ENCODE measurements at regions not wholly inside any gene's neighbourhood (a gene's known extent, or its start where the extent isn't known, plus 50 kb on each side); places are given as distances from the start of the nearest gene placed in this dataset.
A peak's percentile ranks its signal among the peaks of the same experiment; 100 is the strongest.

- H3K4me1 ChIP-seq (ENCODE audit: insufficient read depth, low read length) = no peaks in the 10 kb centered on the region
- H3K36me3 ChIP-seq (ENCODE audit: insufficient read depth, low read length) = no peaks in the 10 kb centered on the region
- no peaks in the 10 kb centered on the region for H3K27me3 ChIP-seq (ENCODE audit: insufficient read depth, low read length, poor library complexity, severe bottlenecking)
- Mint-ChIP-seq H3K36me3 (peaks cover 0 to 7% (median 0%) of the 10 kb centered on the region in 3 donors), H3K4me1 (peaks cover 0 to 13% (median 2%) of the 10 kb centered on the region in 3 donors), H3K4me3 (no peak overlapping the region), H3K27me3 (no peaks in the 10 kb centered on the region), H3K9me3 (peaks cover 5 to 15% (median 9%) of the 10 kb centered on the region in 5 donors), H3K27ac (no peak overlapping the region)
- no peak for DNase-seq
- H3K9me3 ChIP-seq (ENCODE audit: low read length) = no peaks in the 10 kb centered on the region
- H3K27ac ChIP-seq (ENCODE audit: low read depth, low read length) = no peak overlapping the region
- no peak overlapping the region for H3K4me3 ChIP-seq (ENCODE audit: low read length)
- POLR2A ChIA-PET = no interaction called here
- CTCF ChIA-PET = no interaction called here
These were observed 56.5 kb upstream of the PPFIA2 start for GRCh38 chr12:81815611-81816010.

- CTCF ChIA-PET = no interaction called here
- no peak for DNase-seq
These were observed 52.6 kb upstream of the PPFIA2 start for GRCh38 chr12:81811778-81812125.

GRCh38 chr12:81811061-81811777, 52.1 kb upstream of the PPFIA2 start:
- H3K9me3 Mint-ChIP-seq = peaks cover 5 to 8% (median 8%) of the 10 kb centered on the region in 5 donors
- H3K27me3 Mint-ChIP-seq = no peaks in the 10 kb centered on the region
- ChIA-PET CTCF (no interaction called here), POLR2A (no interaction called here)
- H3K27ac Mint-ChIP-seq = no peak overlapping the region
- H3K4me3 Mint-ChIP-seq = no peak overlapping the region
- Histone ChIP-seq H3K36me3 (ENCODE audit: insufficient read depth, low read length) (no peaks in the 10 kb centered on the region), H3K27ac (ENCODE audit: low read depth, low read length) (no peak overlapping the region), H3K27me3 (ENCODE audit: insufficient read depth, low read length, poor library complexity, severe bottlenecking) (no peaks in the 10 kb centered on the region), H3K4me3 (ENCODE audit: low read length) (no peak overlapping the region), H3K9me3 (ENCODE audit: low read length) (no peaks in the 10 kb centered on the region), H3K4me1 (ENCODE audit: insufficient read depth, low read length) (no peaks in the 10 kb centered on the region)
- peaks cover 3 to 19% (median 5%) of the 10 kb centered on the region in 3 donors for H3K4me1 Mint-ChIP-seq
- peaks cover 0 to 7% (median 0%) of the 10 kb centered on the region in 3 donors for H3K36me3 Mint-ChIP-seq
- no peak for DNase-seq

More at GRCh38 chr12:81811778-81812125, 52.6 kb upstream of the PPFIA2 start:
- Histone ChIP-seq H3K4me3 (ENCODE audit: low read length) (no peak overlapping the region), H3K27ac (ENCODE audit: low read depth, low read length) (no peak overlapping the region), H3K27me3 (ENCODE audit: insufficient read depth, low read length, poor library complexity, severe bottlenecking) (no peaks in the 10 kb centered on the region), H3K36me3 (ENCODE audit: insufficient read depth, low read length) (no peaks in the 10 kb centered on the region), H3K9me3 (ENCODE audit: low read length) (no peaks in the 10 kb centered on the region), H3K4me1 (ENCODE audit: insufficient read depth, low read length) (no peaks in the 10 kb centered on the region)
- H3K4me3 Mint-ChIP-seq = no peak overlapping the region
- H3K27ac Mint-ChIP-seq = no peak overlapping the region
- H3K4me1 Mint-ChIP-seq = peaks cover 3 to 19% (median 5%) of the 10 kb centered on the region in 3 donors
- H3K9me3 Mint-ChIP-seq = peaks cover 5 to 8% (median 8%) of the 10 kb centered on the region in 5 donors
- POLR2A ChIA-PET = no interaction called here
- peaks cover 0 to 7% (median 0%) of the 10 kb centered on the region in 3 donors for H3K36me3 Mint-ChIP-seq
- no peaks in the 10 kb centered on the region for H3K27me3 Mint-ChIP-seq

- H3K4me3 ChIP-seq (ENCODE audit: low read length) = no peak overlapping the region
- no peaks in the 10 kb centered on the region for H3K4me1 ChIP-seq (ENCODE audit: insufficient read depth, low read length)
- H3K27ac ChIP-seq (ENCODE audit: low read depth, low read length) = no peak overlapping the region
- no peaks in the 10 kb centered on the region for H3K9me3 ChIP-seq (ENCODE audit: low read length)
- H3K27me3 Mint-ChIP-seq = no peaks in the 10 kb centered on the region
- H3K27ac Mint-ChIP-seq = no peak overlapping the region
- H3K4me3 Mint-ChIP-seq = peak overlapping the region in 1 of 7 donors; percentile 5
- H3K9me3 Mint-ChIP-seq = peaks cover 5 to 12% (median 8%) of the 10 kb centered on the region in 5 donors
- H3K36me3 Mint-ChIP-seq = peaks cover 0 to 7% (median 0%) of the 10 kb centered on the region in 3 donors
- no peaks in the 10 kb centered on the region for H3K36me3 ChIP-seq (ENCODE audit: insufficient read depth, low read length)
- H3K4me1 Mint-ChIP-seq = peaks cover 3 to 10% (median 5%) of the 10 kb centered on the region in 3 donors
- CTCF ChIA-PET = no interaction called here
- H3K27me3 ChIP-seq (ENCODE audit: insufficient read depth, low read length, poor library complexity, severe bottlenecking) = no peaks in the 10 kb centered on the region
- no peak for DNase-seq
- POLR2A ChIA-PET = no interaction called here
These were observed 50.9 kb upstream of the PPFIA2 start for GRCh38 chr12:81809829-81810595.

GRCh38 chr12:81809113-81809777, 50.1 kb upstream of the PPFIA2 start:
- H3K9me3 Mint-ChIP-seq = peaks cover 5 to 8% (median 8%) of the 10 kb centered on the region in 5 donors
- H3K4me3 ChIP-seq (ENCODE audit: low read length) = no peak overlapping the region
- no peaks in the 10 kb centered on the region for H3K9me3 ChIP-seq (ENCODE audit: low read length)
- POLR2A ChIA-PET = no interaction called here
- H3K4me1 Mint-ChIP-seq = peaks cover 3 to 6% (median 3%) of the 10 kb centered on the region in 3 donors
- H3K4me1 ChIP-seq (ENCODE audit: insufficient read depth, low read length) = no peaks in the 10 kb centered on the region
- CTCF ChIA-PET = no interaction called here
- H3K36me3 Mint-ChIP-seq = peaks cover 0 to 7% (median 0%) of the 10 kb centered on the region in 3 donors
- no peak overlapping the region for H3K27ac ChIP-seq (ENCODE audit: low read depth, low read length)
- DNase-seq = no peak
- H3K27me3 ChIP-seq (ENCODE audit: insufficient read depth, low read length, poor library complexity, severe bottlenecking) = no peaks in the 10 kb centered on the region
- H3K27me3 Mint-ChIP-seq = no peaks in the 10 kb centered on the region
- no peak overlapping the region for H3K4me3 Mint-ChIP-seq
- H3K27ac Mint-ChIP-seq = peak overlapping the region in 1 of 8 donors; percentile 9
- H3K36me3 ChIP-seq (ENCODE audit: insufficient read depth, low read length) = no peaks in the 10 kb centered on the region

All from CD8-positive, alpha-beta memory T cell (primary cell).